Gastroesophageal sphincter (tissue), 4 donors: ENCODE measurements at regions not wholly inside any gene's neighbourhood (a gene's known extent, or its start where the extent isn't known, plus 50 kb on each side); places are given as distances from the start of the nearest gene placed in this dataset.

ENCODE experiments used
- ATAC-seq: fragments of 150-250 bp; one replicate; pipeline ENCODE4 v1.9.1; 2016; ENCODE audit warnings: mild to moderate bottlenecking, moderate library complexity
- H3K27ac ChIP-seq, 4 donors: fragments of 200-600 bp; sonication (generic) in 3 of 4; 1 replicate in 3 of 4; 2 replicates in 1 of 4; pipeline ENCODE4 v1.5.1; 2016 to 2019
- H3K27me3 ChIP-seq: fragments of 200-600 bp; sonication (generic); one replicate; pipeline ENCODE4 v1.5.1; 2019
- H3K36me3 ChIP-seq, 2 donors: fragments of 200-600 bp; sonication (generic); one replicate each; pipeline ENCODE4 v1.5.1; 2019; ENCODE audit warnings: control low read depth in 1 of 2
- H3K4me1 ChIP-seq, 3 donors: fragments of 200-600 bp; sonication (generic); 1 replicate in 2 of 3; 2 replicates in 1 of 3; pipeline ENCODE4 v1.5.1; 2016 to 2019; ENCODE audit warnings: control low read depth in 2 of 3
- H3K4me3 ChIP-seq, 2 donors: fragments of 200-600 bp; sonication (generic); one replicate each; pipeline ENCODE4 v1.5.1; 2019; ENCODE audit warnings: mild to moderate bottlenecking in 1 of 2, moderate library complexity in 1 of 2
- H3K9me3 ChIP-seq, 3 donors: fragments of 200-600 bp; sonication (generic); one replicate each; pipeline ENCODE4 v1.5.1; 2017 to 2019; ENCODE audit warnings: control low read depth in 2 of 3
- CTCF ChIP-seq, 4 experiments: fragments of 200-600 bp in 2 of 4; fragments of 450-650 bp in 2 of 4; sonication (generic) in 1 of 4; IDR thresholded peaks; one replicate each; pipeline ENCODE4 v1.5.1; 2017 to 2019; ENCODE audit warnings: antibody characterized with exemption in 4 of 4, mild to moderate bottlenecking in 2 of 4, moderate library complexity in 2 of 4
- EP300 ChIP-seq: sonication (generic); formaldehyde crosslinking; IDR thresholded peaks from one replicate; pipeline ENCODE4 v1.6.1; 2017; ENCODE audit warnings: antibody characterized with exemption, mild to moderate bottlenecking
- POLR2A ChIP-seq, 2 donors: fragments of 450-650 bp; IDR thresholded peaks; one replicate each; pipeline ENCODE4 v1.6.1; 2017; ENCODE audit warnings: antibody characterized with exemption in 2 of 2, mild to moderate bottlenecking in 2 of 2, moderate library complexity in 1 of 2
- POLR2AphosphoS5 ChIP-seq: sonication (generic); formaldehyde crosslinking; IDR thresholded peaks from one replicate; pipeline ENCODE4 v1.6.1; 2017; ENCODE audit warnings: antibody characterized with exemption
- WGBS, 2 donors: methylation state at CpG; one replicate each; pipeline ENCODE4 v1.1.5; 2018; ENCODE audit warnings: low coverage in 1 of 2; 5-methylcytosine and 5-hydroxymethylcytosine counted together

DNA sequence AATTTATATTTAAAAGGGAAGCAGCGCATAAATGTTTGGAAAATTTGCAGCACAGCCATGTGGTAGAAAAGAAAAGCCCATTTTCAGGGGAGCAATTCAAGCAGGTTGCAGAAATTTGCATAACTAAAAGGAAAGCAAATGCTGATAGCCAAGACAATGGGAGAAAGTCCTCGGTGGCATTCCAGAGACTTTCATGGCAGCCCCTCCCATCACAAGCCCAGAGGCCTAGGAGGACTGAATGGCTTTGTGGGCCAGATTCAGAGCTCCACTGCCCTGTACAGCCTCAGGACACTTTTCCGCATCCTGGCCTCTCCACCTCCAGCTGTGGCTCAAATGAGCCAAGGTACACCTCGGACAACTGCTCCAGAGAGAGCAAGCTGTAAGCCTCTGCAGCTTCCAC is 462.9 kb downstream of the CDK5RAP2 start:
- no peaks in the 10 kb centered on the region for H3K4me1 ChIP-seq
- peaks cover 0 to 5% (median 0%) of the 10 kb centered on the region in 3 donors for H3K9me3 ChIP-seq
- TF ChIP-seq POLR2AphosphoS5 (no peak), EP300 (no peak), POLR2A (IDR thresholded peaks at IDR 0.05) (no peak), CTCF (IDR thresholded peaks at IDR 0.05) (no peak)
- no peaks in the 10 kb centered on the region for H3K36me3 ChIP-seq
- no peak for ATAC-seq
- no peak overlapping the region for H3K27ac ChIP-seq
- H3K27me3 ChIP-seq = no peaks in the 10 kb centered on the region
- no peak overlapping the region for H3K4me3 ChIP-seq
- 68 to 69% methylated on average over 2 to 3 of the region's 4 CpGs for WGBS, 2 donors

DNA sequence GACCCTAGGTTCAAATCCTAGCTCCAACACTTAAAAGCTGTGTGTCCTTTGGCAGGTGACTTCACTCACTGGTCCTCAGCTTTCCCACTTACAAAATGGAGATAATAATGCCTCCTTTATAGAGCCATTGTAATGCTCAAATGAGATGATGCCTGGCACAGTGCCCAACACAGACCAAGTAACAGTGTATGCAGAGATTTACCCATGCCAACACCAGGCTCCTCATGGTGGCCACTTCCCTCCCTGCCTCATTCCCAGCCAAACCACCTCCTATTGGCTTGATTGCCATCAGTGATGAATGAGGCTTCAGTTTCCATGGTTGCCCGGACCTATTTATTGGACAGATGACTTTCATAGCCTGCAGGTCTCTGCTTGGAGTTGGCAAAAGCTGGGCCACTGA is 469.4 kb downstream of the CDK5RAP2 start:
- no peaks in the 10 kb centered on the region for H3K36me3 ChIP-seq
- H3K4me1 ChIP-seq = no peaks in the 10 kb centered on the region
- H3K27me3 ChIP-seq = no peaks in the 10 kb centered on the region
- no peak overlapping the region for H3K27ac ChIP-seq
- WGBS, 2 donors = 100% methylated on average over 1 of the region's 1 CpG; no CpG with 5 or more reads in 1 of the 2 donors
- H3K4me3 ChIP-seq = no peak overlapping the region
- H3K9me3 ChIP-seq = no peaks in the 10 kb centered on the region
- ATAC-seq = no peak
- TF ChIP-seq EP300 (no peak), POLR2AphosphoS5 (no peak), CTCF (IDR thresholded peaks at IDR 0.05) (no peak)

- TF ChIP-seq CTCF (IDR thresholded peaks at IDR 0.05) (no peak), POLR2A (IDR thresholded peaks at IDR 0.05) (no peak), EP300 (no peak), POLR2AphosphoS5 (no peak)
- Histone ChIP-seq H3K27me3 (no peaks in the 10 kb centered on the region), H3K36me3 (no peaks in the 10 kb centered on the region), H3K4me1 (no peaks in the 10 kb centered on the region), H3K4me3 (no peak overlapping the region), H3K9me3 (no peaks in the 10 kb centered on the region), H3K27ac (no peak overlapping the region)
- ATAC-seq = no peak
- 33 to 50% methylated on average over 1 to 2 of the region's 3 CpGs for WGBS, 2 donors
Measured at GRCh38 chr9:120109242-120109641, 470.7 kb downstream of the CDK5RAP2 start.

GRCh38 chr9:120107138-120107537 is 472.8 kb downstream of the CDK5RAP2 start:
- 63 to 75% methylated on average over 1 of the region's 1 CpG for WGBS, 2 donors
- no peak overlapping the region for H3K4me3 ChIP-seq
- no peaks in the 10 kb centered on the region for H3K9me3 ChIP-seq
- ATAC-seq = no peak
- no peak overlapping the region for H3K27ac ChIP-seq
- TF ChIP-seq POLR2A (IDR thresholded peaks at IDR 0.05) = no peak
- no peaks in the 10 kb centered on the region for H3K4me1 ChIP-seq
- no peaks in the 10 kb centered on the region for H3K27me3 ChIP-seq
- H3K36me3 ChIP-seq = no peaks in the 10 kb centered on the region

DNA sequence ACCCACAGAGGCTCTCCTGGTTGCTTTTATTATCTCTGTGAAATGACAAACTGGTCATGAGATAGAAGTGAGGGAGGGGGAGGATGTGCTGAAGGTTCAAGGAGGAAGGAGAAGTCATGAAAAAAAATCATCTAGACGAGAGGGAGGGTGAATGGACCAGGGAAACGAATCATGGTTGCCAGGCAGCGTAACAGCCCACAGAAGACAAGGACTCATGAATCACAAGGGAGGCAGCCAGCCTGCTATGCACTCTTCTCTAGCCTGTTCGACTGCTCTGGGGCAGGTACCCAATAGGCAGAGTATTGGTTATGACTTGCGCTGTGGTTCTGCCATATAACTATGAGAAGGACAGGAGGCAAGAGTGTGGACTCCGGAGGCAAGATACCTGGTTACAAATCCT is 475.2 kb downstream of the CDK5RAP2 start:
- 67 to 73% methylated on average over 3 to 6 of the region's 6 CpGs for WGBS, 2 donors
- no peak for ATAC-seq

More for the DNA sequence above, 475.2 kb downstream of the CDK5RAP2 start:
- Histone ChIP-seq H3K36me3 (no peaks in the 10 kb centered on the region), H3K4me1 (no peaks in the 10 kb centered on the region), H3K4me3 (no peak overlapping the region), H3K27me3 (no peaks in the 10 kb centered on the region), H3K9me3 (no peaks in the 10 kb centered on the region), H3K27ac (no peak overlapping the region)
- TF ChIP-seq CTCF (IDR thresholded peaks at IDR 0.05) = no peak
- TF ChIP-seq POLR2A (IDR thresholded peaks at IDR 0.05) = no peak
- no peak for TF ChIP-seq EP300
- TF ChIP-seq POLR2AphosphoS5 = no peak
